D721Med (cell line): ENCODE measurements at regions not wholly inside any gene's neighbourhood (a gene's known extent, or its start where the extent isn't known, plus 50 kb on each side); places are given as distances from the start of the nearest gene placed in this dataset.
"Not testable (repeated sequence)": the region's sequence is repeated elsewhere in the genome, so short reads cannot be mapped to it uniquely, and the experiment has no call there.

Experiments used
- DNase-seq: peaks from one replicate; pipeline ENCODE4 v3.0.0; 2011; ENCODE audit warnings: low spot score; ENCODE audit not compliant: insufficient read length
- FAIRE-seq: peaks from 2 replicates; lab custom pipeline; 2011; peaks lifted over from hg19 to GRCh38; lab: Jason Lieb, UNC
- TF ChIP-seq, protein P1 (sequence below): IDR thresholded peaks from 2 replicates; pipeline ENCODE4 v1.5.1; 2012; ENCODE audit warnings: mild to moderate bottlenecking, control low read depth; ENCODE audit not compliant: insufficient read depth; ENCODE audit errors: missing control alignments

DNA sequence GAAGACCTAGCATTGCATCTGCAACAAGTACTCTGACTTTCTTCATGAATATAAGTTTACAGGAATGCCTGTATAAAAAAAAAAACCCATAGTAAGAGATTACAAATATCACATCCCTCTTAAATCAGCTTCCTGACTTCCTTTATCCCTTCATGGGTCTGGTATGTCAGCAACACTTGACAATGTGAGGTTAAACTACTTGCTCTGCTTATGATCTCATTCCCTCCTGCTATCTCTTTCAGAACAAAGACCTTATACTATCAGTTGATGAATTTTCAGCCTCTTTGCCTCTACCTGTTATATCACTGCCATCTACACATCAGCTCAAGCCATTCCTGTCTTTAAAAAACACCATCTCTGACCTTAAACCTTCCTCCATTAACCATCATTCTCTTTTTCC is 130.9 kb upstream of the SAMSN1 start:
- FAIRE-seq = no peak
- DNase-seq = no peak
- TF ChIP-seq, protein P1, sequence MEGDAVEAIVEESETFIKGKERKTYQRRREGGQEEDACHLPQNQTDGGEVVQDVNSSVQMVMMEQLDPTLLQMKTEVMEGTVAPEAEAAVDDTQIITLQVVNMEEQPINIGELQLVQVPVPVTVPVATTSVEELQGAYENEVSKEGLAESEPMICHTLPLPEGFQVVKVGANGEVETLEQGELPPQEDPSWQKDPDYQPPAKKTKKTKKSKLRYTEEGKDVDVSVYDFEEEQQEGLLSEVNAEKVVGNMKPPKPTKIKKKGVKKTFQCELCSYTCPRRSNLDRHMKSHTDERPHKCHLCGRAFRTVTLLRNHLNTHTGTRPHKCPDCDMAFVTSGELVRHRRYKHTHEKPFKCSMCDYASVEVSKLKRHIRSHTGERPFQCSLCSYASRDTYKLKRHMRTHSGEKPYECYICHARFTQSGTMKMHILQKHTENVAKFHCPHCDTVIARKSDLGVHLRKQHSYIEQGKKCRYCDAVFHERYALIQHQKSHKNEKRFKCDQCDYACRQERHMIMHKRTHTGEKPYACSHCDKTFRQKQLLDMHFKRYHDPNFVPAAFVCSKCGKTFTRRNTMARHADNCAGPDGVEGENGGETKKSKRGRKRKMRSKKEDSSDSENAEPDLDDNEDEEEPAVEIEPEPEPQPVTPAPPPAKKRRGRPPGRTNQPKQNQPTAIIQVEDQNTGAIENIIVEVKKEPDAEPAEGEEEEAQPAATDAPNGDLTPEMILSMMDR = no peak

DNA sequence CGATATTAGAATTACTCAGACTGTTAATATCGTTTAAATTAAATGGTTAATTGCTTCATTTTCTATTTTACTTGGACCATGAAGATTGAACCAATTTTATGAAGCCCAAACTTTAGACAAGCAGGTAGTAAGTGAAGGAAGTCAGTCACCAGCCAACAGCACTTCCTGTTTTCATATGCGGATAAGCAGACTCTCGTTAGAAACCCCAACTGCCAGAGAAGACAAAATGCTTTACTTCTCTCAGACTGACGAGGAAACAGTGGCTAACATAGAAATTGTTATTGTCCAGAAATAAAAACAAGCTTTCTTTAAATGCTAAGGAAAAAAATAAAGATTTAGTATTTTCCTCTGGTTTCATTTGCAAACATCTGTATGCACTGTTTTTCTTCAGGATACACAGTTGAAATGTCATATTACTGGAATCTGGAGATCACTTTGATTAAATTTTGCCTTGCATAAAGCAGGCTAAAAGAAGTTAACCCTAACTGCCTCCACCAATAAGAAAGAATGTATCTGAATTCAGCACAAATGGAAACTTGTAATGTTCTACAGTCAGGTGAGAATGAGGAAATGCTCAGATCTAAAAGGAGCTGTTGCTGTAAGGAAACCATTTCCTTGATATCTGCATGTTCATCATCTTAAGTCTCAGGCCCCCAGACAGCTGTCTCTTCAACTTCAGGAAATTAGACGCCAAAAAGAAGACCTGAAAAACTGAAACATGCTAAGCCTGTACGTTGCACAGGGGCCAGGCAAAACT is 129.8 kb upstream of the SAMSN1 start:
- DNase-seq = no peak
- FAIRE-seq = no peak
- TF ChIP-seq, protein P1 = no peak

DNA sequence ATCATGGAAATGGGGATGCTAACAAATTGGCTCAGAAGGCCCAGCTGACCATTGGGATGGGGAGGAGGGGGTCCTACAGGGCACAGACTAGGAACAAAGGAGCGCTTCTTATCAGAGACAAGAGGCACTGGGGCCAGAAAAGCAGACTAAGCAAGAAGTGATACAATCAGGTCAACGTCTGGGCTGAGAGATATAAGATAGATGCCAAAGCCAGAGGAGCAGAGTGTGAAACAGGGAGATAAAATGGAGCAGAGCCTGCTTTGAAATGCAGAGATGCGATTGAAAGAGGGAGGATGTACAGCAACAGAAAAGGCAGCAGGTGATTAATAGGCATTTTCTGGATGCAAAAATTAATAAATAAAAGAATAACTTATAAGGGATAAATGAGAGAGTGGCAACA is 127.5 kb upstream of the SAMSN1 start:
- DNase-seq (no peak), FAIRE-seq (no peak)
- TF ChIP-seq, protein P1 = no peak

DNA sequence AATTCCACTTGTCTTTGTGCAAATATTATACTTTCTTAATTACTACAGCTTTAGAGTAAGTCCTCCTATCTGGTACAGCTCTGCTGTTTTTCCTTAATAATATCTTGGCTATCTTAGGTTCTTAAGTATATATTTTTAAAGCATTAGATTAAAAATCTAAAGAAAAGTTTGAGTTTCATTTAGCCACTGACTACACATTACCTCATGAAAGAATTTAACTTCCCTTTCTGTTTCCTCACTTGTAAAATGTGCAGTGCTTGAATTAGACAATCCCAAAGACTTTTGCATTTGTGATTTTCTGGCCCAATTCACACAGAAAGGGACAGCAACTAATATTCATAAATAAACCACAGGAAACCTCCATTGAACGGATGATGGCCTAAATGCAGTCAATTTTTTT is 126.4 kb upstream of the SAMSN1 start:
- FAIRE-seq = no peak
- TF ChIP-seq, protein P1 = no peak

DNA sequence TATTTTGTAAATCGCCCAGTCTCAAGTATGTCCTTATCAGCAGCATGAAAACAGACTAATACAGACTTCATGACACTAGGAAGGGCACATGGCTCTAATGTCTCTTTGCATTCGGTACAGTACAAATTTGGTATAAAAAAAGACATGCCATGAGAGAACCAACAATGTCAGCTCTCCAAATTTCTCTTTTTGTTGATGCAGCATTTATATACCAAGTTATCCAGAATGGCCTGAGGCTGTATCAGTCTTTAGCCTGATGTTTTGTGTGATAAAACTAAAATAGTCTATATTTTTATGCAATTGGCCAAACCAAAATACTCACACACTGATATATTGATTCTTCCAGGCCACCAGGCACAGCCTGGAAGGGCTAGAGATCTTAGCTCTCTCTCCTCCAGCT is 124.3 kb upstream of the SAMSN1 start:
- TF ChIP-seq, protein P1 = no peak
- no peak for FAIRE-seq
- DNase-seq = no peak

More for the DNA sequence above, 126.4 kb upstream of the SAMSN1 start:
- DNase-seq = no peak

DNA sequence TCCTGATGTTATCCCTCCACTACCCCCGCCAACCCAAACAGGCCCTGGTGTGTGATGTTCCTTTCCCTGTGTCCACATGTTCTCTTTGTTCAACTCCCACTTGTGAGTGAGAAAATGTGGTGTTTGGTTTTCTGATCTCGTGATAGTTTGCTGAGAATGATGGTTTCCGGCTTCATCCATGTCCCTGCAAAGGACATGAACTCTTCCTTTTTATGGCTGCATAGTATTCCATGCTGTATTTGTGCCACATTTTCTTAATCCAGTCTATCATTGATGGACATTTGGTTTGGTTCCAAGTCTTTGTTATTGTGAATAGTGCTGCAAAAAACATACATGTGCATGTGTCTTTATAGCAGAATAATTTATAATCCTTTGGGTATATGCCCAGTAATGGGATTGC is 123.0 kb upstream of the SAMSN1 start:
- not testable (repeated sequence) for FAIRE-seq, DNase-seq

DNA sequence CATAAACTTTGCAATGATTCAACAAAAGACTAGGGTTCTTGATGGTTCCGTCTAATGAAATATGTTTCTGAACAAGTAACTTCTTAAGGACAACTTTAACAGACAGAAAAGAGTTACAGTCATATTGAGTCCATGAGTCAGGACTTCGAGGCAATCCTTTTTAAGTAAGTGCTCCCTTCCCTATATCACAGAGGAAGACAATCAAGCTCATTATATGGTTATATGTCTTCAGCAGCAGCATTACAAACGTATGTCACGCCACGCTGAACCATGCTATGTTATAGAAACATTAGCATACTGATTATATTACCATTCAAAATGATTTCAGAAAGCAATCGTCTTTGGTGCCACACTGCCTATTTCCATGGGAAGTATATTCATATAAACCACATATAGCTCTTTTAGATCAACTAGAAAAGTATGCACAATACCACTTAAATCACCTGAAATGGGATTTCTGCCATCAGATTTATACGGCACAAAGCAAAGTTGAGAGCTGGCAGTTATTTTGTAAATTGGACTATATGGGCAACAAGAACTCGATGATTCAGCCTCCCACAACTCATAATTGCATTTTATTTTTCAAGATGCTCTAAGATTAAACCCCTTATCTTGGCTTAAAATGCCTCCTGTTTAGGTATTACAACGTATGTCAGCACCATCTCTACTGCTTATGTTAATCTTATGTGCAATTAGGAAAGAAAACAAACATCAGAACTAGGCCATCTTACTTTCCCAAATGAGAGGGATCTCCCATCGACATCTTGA is 111.3 kb upstream of the SAMSN1 start:
- TF ChIP-seq, protein P1 = no peak
- peak; percentile 73 for FAIRE-seq
- no peak for DNase-seq
